Right kidney (tissue), 1 donor: ENCODE measurements at regions not wholly inside any gene's neighbourhood (a gene's known extent, or its start where the extent isn't known, plus 50 kb on each side); places are given as distances from the start of the nearest gene placed in this dataset.
"Not testable (repeated sequence)": the region's sequence is repeated elsewhere in the genome, so short reads cannot be mapped to it uniquely, and the experiment has no call there.

Experiments used
- DNase-seq: peaks from one replicate; pipeline ENCODE4 v3.0.0-alpha.2; 2016

DNA sequence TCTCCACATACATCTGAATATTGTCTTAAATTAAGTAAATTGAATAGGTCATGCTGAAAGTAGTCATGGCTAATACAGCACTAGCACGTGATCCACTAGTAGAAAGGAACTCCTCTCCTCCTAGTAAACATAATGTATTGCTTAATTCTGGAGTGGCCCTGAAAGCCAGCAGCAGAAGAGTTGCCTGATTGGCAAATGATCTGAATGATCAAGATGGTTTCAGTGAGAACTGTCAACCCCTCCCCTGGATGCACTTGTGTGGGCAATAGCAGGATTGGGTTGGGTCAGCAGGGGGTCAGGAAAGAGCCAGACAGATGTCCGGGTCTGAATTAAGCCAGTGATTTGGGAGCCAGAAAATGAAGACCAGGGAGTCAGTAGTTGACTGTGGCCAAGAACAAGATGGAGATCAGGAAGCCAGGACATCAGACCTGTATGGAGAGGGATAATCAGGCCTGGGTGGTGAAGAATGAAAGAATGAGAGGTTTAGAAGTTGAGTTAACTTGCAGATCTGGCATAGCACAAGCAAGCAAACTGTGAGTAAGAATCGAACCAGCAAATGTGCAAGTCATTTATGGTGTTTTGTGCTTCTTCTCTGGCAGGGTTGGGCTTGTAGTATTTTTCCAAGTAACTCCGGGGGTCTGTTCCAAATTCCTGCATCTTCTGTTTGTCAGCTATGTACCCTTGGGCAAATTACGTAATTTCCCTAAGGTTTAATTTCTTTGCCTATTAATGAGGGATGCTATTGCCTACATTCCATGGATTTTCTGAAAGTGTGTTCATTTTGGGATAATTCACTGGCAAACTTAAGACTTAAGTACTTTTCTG lies 304.9 kb downstream of the CD109 start:
- no peak for DNase-seq

DNA sequence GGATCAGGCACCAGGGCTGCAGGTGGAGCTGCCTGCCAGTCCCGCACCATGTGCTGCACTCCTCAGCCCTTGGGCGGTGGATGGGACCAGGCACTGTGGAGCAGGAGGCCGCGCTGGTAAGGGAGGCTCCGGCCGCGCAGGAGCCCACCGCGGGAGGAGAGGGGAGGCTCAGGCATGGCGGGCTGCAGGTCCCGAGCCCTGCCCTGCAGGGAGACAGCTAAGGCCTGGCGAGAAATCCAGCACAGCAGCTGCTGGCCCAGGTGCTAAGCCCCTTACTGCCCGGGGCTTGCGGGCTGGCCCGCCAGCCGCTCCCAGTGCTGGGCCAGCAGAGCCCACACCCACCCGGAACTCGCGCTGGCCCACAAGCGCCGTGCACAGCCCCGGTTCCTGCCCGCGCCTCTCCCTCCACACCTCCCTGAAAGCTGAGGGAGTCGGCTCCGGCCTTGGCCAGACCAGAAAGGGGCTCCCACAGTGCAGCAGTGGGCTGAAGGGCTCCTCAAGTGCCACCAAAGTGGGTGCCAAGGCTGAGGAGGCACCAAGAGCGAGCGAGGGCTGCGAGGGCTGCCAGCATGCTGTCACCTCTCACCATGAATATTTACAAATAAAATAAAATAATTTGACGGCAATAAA lies 294.7 kb downstream of the CD109 start:
- not testable (repeated sequence) for DNase-seq

- no peak for DNase-seq
Observed at GRCh38 chr6:73989428-73989827, 293.4 kb downstream of the CD109 start.

DNA sequence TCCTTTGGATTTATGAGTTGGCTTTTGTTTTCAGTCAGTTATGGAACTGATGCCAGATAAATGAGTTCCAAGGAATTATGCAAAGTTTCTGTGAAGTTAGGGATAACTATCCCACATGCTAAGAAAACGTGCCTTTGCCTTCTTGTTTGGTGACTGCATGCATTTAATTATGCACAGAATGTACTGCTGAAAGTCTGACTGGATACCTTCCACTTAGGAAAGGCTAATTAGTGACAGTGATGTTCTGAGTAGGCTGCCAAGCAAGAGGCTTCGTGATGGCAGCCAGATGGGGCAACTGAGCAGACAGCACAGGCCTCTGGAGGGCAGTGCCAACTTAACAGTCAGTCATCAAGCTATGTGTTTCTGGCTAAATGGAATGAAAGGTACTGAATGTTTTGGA lies 289.9 kb downstream of the CD109 start:
- no peak for DNase-seq

DNA sequence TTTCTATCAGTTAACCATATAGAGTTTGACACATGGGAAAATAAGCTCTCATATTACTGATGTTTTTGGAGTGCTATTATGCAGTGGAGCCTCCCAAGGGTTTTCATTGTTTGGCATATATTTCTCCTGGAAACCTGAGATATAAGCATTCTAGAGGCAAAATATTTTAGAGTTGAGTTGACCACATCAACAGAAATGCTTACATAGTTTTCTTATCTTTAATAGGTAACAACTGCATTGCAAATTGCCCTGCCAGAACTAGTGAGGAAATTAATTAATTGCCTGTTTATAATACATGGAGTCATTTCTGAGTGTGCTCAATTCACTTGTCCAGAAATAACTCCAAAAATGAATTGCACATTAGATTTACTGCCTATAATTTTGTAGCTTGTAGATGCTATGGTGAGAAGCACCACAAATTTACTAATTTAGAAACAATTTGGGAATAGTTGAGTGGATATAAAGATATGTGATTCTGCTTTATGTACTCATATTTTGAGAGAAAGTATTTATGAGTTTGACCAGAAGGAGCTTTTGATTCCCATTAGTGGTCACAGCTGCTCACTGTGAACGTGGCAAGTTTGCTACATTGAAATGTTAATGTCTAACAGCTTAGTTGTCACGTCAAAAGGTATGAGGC lies 288.7 kb downstream of the CD109 start:
- no peak for DNase-seq

- DNase-seq, result no peak
Observed at GRCh38 chr6:73983367-73983766, 287.4 kb downstream of the CD109 start.

DNA sequence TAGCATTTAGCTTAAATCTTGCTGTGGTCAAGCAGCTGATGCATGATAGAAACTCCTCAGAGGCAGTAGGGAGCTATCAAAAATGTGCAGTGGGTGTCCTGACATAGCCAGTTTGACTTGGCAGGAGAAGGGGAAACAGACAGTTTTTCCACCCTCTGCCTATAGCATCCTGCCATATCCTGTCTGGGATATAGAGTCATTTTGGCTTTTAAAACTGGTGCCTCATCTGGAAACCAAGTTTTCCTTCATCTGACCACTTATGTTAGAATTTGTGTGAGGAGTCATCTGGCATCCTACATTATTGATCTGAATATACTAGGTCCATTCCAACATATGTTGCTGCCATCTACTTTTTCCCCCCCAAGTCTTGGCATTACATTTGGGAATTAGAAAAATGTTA lies 284.1 kb downstream of the CD109 start:
- DNase-seq, result no peak

DNA sequence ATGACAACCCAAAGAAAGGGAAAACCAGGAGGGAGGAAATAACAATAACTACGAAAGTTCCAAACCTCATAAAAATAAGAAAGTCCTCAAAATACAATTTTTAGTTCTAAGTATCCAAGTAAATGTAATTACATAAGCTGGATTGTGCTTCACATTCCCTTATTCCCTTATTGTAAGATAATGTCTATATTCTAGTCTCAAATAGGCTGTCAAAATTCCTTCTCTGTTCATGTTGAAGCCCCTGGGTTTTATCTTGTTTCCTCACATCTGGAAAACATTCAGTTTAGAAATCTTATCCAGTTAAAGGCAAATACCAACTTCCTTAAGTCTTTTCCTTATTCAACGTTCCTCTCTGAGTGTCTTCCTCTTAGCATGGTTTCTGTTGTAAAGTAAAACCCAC lies 282.3 kb downstream of the CD109 start:
- DNase-seq, result no peak

- DNase-seq, result not testable (repeated sequence)
Observed at GRCh38 chr6:73972518-73972917, 276.5 kb downstream of the CD109 start.

DNA sequence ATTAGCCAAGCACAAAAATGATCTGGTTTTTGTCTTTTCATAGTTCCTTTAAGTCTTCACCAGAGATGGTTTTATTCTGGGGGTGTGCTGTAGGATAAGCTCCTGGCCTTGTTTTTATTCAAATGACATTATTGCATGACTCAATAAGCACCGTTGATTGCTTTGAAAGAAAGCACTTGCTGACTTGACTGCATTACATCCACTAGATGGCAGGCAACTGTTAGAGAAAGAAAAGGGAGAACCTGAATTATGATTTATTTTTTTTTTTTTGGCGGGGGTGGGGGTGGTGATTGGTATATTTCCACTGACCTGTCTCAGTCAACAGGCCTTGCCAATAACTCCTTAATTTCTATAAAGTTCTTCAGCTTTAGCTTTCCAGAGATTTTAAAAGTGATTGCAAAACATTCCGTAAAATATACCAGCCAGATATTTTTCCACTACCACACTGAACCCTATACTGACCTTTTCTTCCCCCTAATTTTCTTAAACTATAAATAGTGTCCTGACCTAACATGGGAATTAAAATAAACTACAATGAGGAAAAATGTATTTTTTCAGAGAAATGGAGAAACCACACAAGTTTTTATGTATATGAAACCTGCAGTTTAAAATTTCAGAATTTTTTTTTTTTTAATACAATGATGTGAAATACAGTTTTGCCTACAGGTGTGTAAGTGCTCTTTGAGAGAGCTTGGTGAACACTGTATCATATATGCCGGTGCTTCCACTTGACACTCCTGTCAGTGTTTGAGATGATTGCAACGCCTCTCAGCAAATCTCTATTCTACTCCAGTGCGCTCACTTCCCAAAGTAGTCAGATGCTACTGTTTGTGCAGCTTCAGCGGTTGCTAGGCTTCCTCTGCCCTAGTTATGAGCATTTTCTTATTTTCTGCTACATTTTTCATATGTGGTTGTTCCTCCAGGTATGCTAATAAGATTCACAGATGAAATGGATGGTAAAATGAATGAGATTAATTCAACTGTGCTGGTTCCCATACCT lies 274.3 kb downstream of the CD109 start:
- DNase-seq, result no peak

GRCh38 chr6:73968221-73968757 lies 272.3 kb downstream of the CD109 start:
- DNase-seq, result no peak

DNA sequence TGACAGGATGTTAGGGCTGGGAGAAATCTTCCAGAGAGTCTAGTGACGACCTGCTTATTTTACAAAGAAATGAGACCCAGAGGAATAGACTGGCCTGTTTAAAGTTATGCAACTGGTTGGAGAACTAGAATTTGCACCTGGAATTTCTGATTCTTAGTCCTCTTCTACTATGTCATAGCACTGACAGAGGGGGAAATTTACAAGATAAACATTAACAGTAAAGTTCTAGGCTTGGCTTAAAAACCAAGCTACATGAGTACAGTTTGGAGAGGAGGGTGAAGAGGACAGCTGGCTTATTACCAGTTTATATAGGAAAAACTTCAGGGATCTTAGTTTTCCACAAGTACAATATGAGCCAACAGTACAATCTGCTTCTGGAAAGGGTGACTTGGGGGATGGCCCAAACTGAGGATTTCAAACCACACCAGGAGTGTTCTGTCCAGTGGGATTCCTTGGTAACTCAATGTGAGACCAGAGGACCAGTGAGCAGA lies 269.6 kb downstream of the CD109 start:
- no peak for DNase-seq

- DNase-seq, result no peak
Observed at GRCh38 chr6:73964241-73964854, 268.3 kb downstream of the CD109 start.

DNA sequence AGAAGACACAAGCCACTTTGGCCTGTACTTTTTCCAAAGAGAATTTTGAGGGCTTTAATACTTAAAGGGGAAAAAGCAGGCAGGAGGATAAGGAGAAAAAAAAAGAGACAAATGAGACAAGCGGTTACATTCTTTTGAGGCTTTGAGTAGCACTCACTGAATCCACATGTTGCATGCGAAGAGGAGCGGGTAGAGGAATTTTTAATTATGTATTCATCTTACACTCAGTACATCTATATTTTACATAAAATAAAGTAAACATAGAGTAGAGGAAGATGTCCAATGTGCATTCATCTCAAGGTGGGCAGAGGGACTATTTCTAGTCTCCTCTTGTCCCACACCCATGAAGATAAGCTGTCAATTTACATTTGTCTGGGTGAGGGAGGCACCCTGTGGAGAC lies 266.9 kb downstream of the CD109 start:
- DNase-seq, result no peak

GRCh38 chr6:73956305-73956704 lies 260.3 kb downstream of the CD109 start:
- DNase-seq, result no peak

GRCh38 chr6:73955800-73956199 lies 259.8 kb downstream of the CD109 start:
- DNase-seq, result no peak

- no peak for DNase-seq
Observed at GRCh38 chr6:73954881-73955280, 258.9 kb downstream of the CD109 start.

- DNase-seq, result no peak
Observed at GRCh38 chr6:73951183-73951582, 255.2 kb downstream of the CD109 start.

- DNase-seq, result no peak
Observed at GRCh38 chr6:73943930-73944652, 248.1 kb downstream of the CD109 start.

DNA sequence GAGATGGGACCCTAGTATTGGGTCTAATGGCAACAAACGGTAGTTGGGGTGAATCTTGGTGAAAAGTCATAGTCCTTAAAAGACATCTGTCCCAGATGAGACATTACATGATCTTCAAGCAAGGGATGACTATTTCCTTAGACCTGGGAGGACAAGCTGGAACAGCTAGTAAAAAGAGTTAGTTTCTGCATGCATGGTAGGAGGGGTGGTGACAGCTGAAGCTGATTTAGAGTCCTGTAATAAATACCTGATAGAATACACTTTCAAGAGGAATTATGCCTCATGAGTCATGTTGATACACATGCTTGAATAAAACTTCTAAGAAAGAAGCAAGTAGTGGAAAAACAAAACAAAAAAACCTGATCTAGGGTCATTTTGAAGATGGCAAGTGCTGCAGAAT lies 247.4 kb downstream of the CD109 start:
- no peak for DNase-seq
